Bronchial epithelial cell (primary cell): ENCODE measurements at regions not wholly inside any gene's neighbourhood (a gene's known extent, or its start where the extent isn't known, plus 50 kb on each side); places are given as distances from the start of the nearest gene placed in this dataset.

Experiments used
- DNase-seq: peaks from one replicate; pipeline ENCODE4 v3.0.0-alpha.2; 2010; ENCODE audit warnings: low read depth
- FAIRE-seq: peaks from 2 replicates; lab custom pipeline; 2011; peaks lifted over from hg19 to GRCh38; lab: Jason Lieb, UNC
- H3K27me3 ChIP-seq: 2 replicates; pipeline ENCODE4 v1.5.1; 2011; ENCODE audit warnings: low read length; ENCODE audit not compliant: control insufficient read depth, insufficient read depth
- H3K36me3 ChIP-seq: 2 replicates; pipeline ENCODE4 v1.5.1; 2011; ENCODE audit warnings: low read length; ENCODE audit not compliant: control insufficient read depth, insufficient read depth
- H3K4me3 ChIP-seq: 2 replicates; pipeline ENCODE4 v1.5.1; 2011; ENCODE audit warnings: mild to moderate bottlenecking, low read depth, low read length, control low read depth
- CTCF ChIP-seq: IDR thresholded peaks from 2 replicates; pipeline ENCODE4 v1.5.1; 2011; ENCODE audit warnings: mild to moderate bottlenecking, moderate library complexity, low read length, control low read depth, inconsistent platforms; ENCODE audit not compliant: insufficient read depth, severe bottlenecking

- no peaks in the 10 kb centered on the region for H3K36me3 ChIP-seq
- no peak for DNase-seq
- no peaks in the 10 kb centered on the region for H3K27me3 ChIP-seq
- no peak for TF ChIP-seq CTCF
- FAIRE-seq, result no peak
- no peak overlapping the region for H3K4me3 ChIP-seq
Measured at GRCh38 chr2:236415684-236416444, 151.7 kb upstream of the ASB18 start.

- Histone ChIP-seq H3K27me3 (no peaks in the 10 kb centered on the region), H3K36me3 (no peaks in the 10 kb centered on the region), H3K4me3 (no peak overlapping the region)
- no peak for FAIRE-seq
- no peak for TF ChIP-seq CTCF
- DNase-seq, result no peak
Measured at GRCh38 chr2:236417150-236417549, 152.5 kb upstream of the ACKR3 start.

GRCh38 chr2:236430584-236430983 is 139.0 kb upstream of the ACKR3 start:
- H3K36me3 ChIP-seq, result no peaks in the 10 kb centered on the region
- FAIRE-seq, result no peak
- no peaks in the 10 kb centered on the region for H3K27me3 ChIP-seq
- DNase-seq, result no peak
- TF ChIP-seq CTCF, result no peak
- no peak overlapping the region for H3K4me3 ChIP-seq

- no peak for DNase-seq
Measured at GRCh38 chr2:236434593-236434992, 135.0 kb upstream of the ACKR3 start.

GRCh38 chr2:236440110-236440881 is 129.3 kb upstream of the ACKR3 start:
- Histone ChIP-seq H3K36me3 (no peaks in the 10 kb centered on the region), H3K4me3 (no peak overlapping the region), H3K27me3 (no peaks in the 10 kb centered on the region)
- DNase-seq (no peak), FAIRE-seq (no peak)
- TF ChIP-seq CTCF, result no peak

More at GRCh38 chr2:236434593-236434992, 135.0 kb upstream of the ACKR3 start:
- TF ChIP-seq CTCF, result no peak
- Histone ChIP-seq H3K4me3 (no peak overlapping the region), H3K27me3 (no peaks in the 10 kb centered on the region), H3K36me3 (no peaks in the 10 kb centered on the region)
- no peak for FAIRE-seq
